GM12878 (cell line): ENCODE measurements at regions not wholly inside any gene's neighbourhood (a gene's known extent, or its start where the extent isn't known, plus 50 kb on each side); places are given as distances from the start of the nearest gene placed in this dataset.

Experiments used
- ATAC-seq: fragments of 200-7000 bp; cut with Tn5 transposase; 3 replicates; pipeline ENCODE4 v1.9.1; 2020; ENCODE audit warnings: mild to moderate bottlenecking, moderate library complexity
- BruUV-seq: library from RNA; stranded (reverse); fragments of 400-500 nt; replicated peaks from 2 replicates; lab custom pipeline; 2021; lab: Mats Ljungman, UMichigan
- CTCF ChIA-PET: fragments of 300-600 bp; sonication (Branson Sonifier 250); formaldehyde crosslinking; extraction: SDS; loops from one replicate; lab custom pipeline; 2021; ENCODE audit warnings: inconsistent platforms; lab: Yijun Ruan, JAX
- POLR2A ChIA-PET: fragments of 350-600 bp; formaldehyde crosslinking; extraction: SDS; loops from one replicate; lab custom pipeline; 2021; ENCODE audit warnings: inconsistent platforms; lab: Charles Lee
- RAD21 ChIA-PET: fragments of 300-600 bp; sonication (Branson Sonifier 250); formaldehyde crosslinking; loops from one replicate; lab custom pipeline; 2023; ENCODE audit warnings: antibody characterized with exemption; ENCODE audit not compliant: unreplicated experiment; lab: Charles Lee
- SMC1A ChIA-PET: fragments of 300-600 bp; sonication (Branson Sonifier 250); formaldehyde crosslinking; loops from one replicate; lab custom pipeline; 2023; ENCODE audit not compliant: unreplicated experiment, uncharacterized antibody; lab: Charles Lee
- DNase-seq: peaks from one replicate; pipeline ENCODE4 v3.0.0-alpha.2; 2011; ENCODE audit warnings: low read depth, low spot score
- FAIRE-seq: peaks from 3 replicates; lab custom pipeline; 2011; peaks lifted over from hg19 to GRCh38; lab: Jason Lieb, UNC
- H2AFZ ChIP-seq: 2 replicates; pipeline ENCODE4 v1.6.0; 2011; ENCODE audit warnings: low read depth, low read length, control low read depth; ENCODE audit not compliant: control insufficient read depth
- H3K27ac ChIP-seq: 2 replicates; pipeline ENCODE4 v1.5.1; 2011; ENCODE audit warnings: control low read depth; ENCODE audit not compliant: control insufficient read depth, insufficient read depth
- H3K27me3 ChIP-seq, 2 experiments: replicated peaks in 1 of 2; 2 replicates each; pipeline versions ENCODE4 v1.6.0 to v1.6.1; 2011; ENCODE audit warnings: low read length in 1 of 2; ENCODE audit not compliant: control insufficient read depth in 2 of 2, insufficient read depth in 2 of 2
- H3K36me3 ChIP-seq, 2 experiments: 2 replicates each; pipeline ENCODE4 v1.5.1; 2011; ENCODE audit warnings: low read length in 1 of 2; ENCODE audit not compliant: control insufficient read depth in 2 of 2, insufficient read depth in 2 of 2
- H3K4me1 ChIP-seq: 2 replicates; pipeline ENCODE4 v1.6.1; 2011; ENCODE audit warnings: mild to moderate bottlenecking, low read length, moderate library complexity, mixed read lengths; ENCODE audit not compliant: control insufficient read depth, insufficient read depth
- H3K4me2 ChIP-seq: 2 replicates; pipeline ENCODE4 v1.6.0; 2011; ENCODE audit warnings: control low read depth; ENCODE audit not compliant: control insufficient read depth, insufficient read depth
- H3K4me3 ChIP-seq: fragments of 200-600 bp; sonication (generic); 2 replicates; pipeline ENCODE4 v1.5.1; 2016
- H3K79me2 ChIP-seq: 2 replicates; pipeline ENCODE4 v1.6.0; 2011; ENCODE audit warnings: low read length; ENCODE audit not compliant: control insufficient read depth, insufficient read depth
- H3K9ac ChIP-seq: 2 replicates; pipeline ENCODE4 v1.8.0; 2011; ENCODE audit warnings: low read length, control low read depth, mixed read lengths; ENCODE audit not compliant: control insufficient read depth, insufficient read depth
- H3K9me3 ChIP-seq: replicated peaks from 3 replicates; pipeline ENCODE4 v1.5.1; 2011; ENCODE audit warnings: mild to moderate bottlenecking, low read length; ENCODE audit not compliant: control insufficient read depth, insufficient read depth
- H4K20me1 ChIP-seq: 2 replicates; pipeline ENCODE4 v1.6.0; 2011; ENCODE audit not compliant: control insufficient read depth, insufficient read depth
- BCLAF1 ChIP-seq: fragments of 450-650 bp; IDR thresholded peaks from 2 replicates; pipeline ENCODE4 v1.6.1; 2017; ENCODE audit warnings: antibody characterized with exemption, mild to moderate bottlenecking, moderate library complexity
- EP300 ChIP-seq, 2 experiments: fragments of 150-350 bp in 1 of 2; IDR thresholded peaks; 2 replicates each; pipeline ENCODE4 v1.6.1; 2011 to 2012; ENCODE audit warnings: low read depth in 2 of 2, low read length in 2 of 2, borderline replicate concordance in 1 of 2, improper control_type of control experiment in 1 of 2, inconsistent platforms in 1 of 2; ENCODE audit not compliant: control insufficient read depth in 1 of 2
- ESRRA ChIP-seq: IDR thresholded peaks from 2 replicates; pipeline ENCODE4 v1.6.1; 2012; ENCODE audit warnings: mild to moderate bottlenecking, low read length, improper control_type of control experiment
- GATAD2B ChIP-seq: fragments of 450-650 bp; conservative IDR thresholded peaks from 2 replicates; pipeline ENCODE4 v1.6.1; 2017; ENCODE audit warnings: low read depth, mild to moderate bottlenecking, moderate library complexity
- HSF1 ChIP-seq: fragments of 150-350 bp; IDR thresholded peaks from 2 replicates; pipeline ENCODE4 v1.6.1; 2014; ENCODE audit warnings: mild to moderate bottlenecking, low read depth, low read length
- MYB ChIP-seq: fragments of 150-350 bp; IDR thresholded peaks from 2 replicates; pipeline ENCODE4 v1.6.1; 2014; ENCODE audit warnings: mild to moderate bottlenecking, low read depth, low read length, borderline replicate concordance
- PAX8 ChIP-seq: fragments of 450-650 bp; IDR thresholded peaks from 2 replicates; pipeline ENCODE4 v1.6.1; 2017; ENCODE audit warnings: mild to moderate bottlenecking, moderate library complexity
- SPI1 ChIP-seq: IDR thresholded peaks from 2 replicates; pipeline ENCODE4 v1.6.1; 2011; ENCODE audit warnings: low read depth, mild to moderate bottlenecking, low read length, moderate library complexity, borderline replicate concordance; ENCODE audit not compliant: insufficient read depth
- ZNF592 ChIP-seq: fragments of 450-650 bp; IDR thresholded peaks from 2 replicates; pipeline ENCODE4 v1.6.1; 2017; ENCODE audit warnings: mild to moderate bottlenecking, moderate library complexity
- ZNF622 ChIP-seq: fragments of 450-650 bp; IDR thresholded peaks from 2 replicates; pipeline ENCODE4 v1.6.1; 2017; ENCODE audit warnings: mild to moderate bottlenecking, inconsistent platforms
- WGBS: methylation state at CpG from one replicate; pipeline ENCODE4 v1.1.6; 2016; ENCODE audit warnings: low lambda C conversion rate; ENCODE audit not compliant: insufficient replicate concordance, insufficient coverage; ENCODE audit errors: missing lambda C conversion rate; 5-methylcytosine and 5-hydroxymethylcytosine counted together
- in situ Hi-C: fragments of 300-500 bp; cut with MboI; formaldehyde crosslinking; loops from 9 replicates; pipeline ENCODE4 v1.14.3; 2018; ENCODE audit warnings: mixed read lengths
- intact Hi-C: fragments of 100-400 bp; cut with micrococcal nuclease; formaldehyde crosslinking; loops from one replicate; pipeline ENCODE4 v1.14.2; 2022; ENCODE audit not compliant: unreplicated experiment
- TF ChIP-seq, protein P1 (sequence below): fragments of 450-650 bp; IDR thresholded peaks from 2 replicates; pipeline ENCODE4 v1.6.1; 2016; ENCODE audit warnings: mild to moderate bottlenecking

DNA sequence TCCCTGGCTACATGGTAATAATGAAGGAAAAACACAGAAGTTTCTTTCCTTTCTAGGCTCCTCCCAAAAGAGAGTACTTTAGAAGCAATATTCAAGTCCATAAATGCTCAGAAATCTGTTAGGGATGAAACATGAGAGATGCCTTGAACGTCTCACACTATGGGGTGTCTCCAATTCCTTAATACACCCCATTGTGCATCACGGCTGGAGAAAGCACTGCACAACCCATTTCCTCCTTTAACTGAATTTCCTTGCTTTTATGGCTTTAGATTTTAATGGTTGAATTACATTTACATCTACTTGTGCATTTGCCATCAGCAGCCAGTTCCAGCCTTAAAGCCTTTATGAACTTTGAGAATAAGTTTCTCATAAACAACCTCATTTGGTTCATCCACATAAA is 498.9 kb upstream of the PTBP2 start:
- no peaks in the 10 kb centered on the region for H3K9me3 ChIP-seq
- no peak overlapping the region for H3K27ac ChIP-seq
- intact Hi-C loops = no loop called here
- ChIA-PET POLR2A (no interaction called here), CTCF (no interaction called here), SMC1A (no interaction called here), RAD21 (no interaction called here)
- FAIRE-seq = no peak
- no peak for TF ChIP-seq PAX8
- no peak for TF ChIP-seq SPI1
- TF ChIP-seq ZNF592 = no peak
- TF ChIP-seq, protein P1, sequence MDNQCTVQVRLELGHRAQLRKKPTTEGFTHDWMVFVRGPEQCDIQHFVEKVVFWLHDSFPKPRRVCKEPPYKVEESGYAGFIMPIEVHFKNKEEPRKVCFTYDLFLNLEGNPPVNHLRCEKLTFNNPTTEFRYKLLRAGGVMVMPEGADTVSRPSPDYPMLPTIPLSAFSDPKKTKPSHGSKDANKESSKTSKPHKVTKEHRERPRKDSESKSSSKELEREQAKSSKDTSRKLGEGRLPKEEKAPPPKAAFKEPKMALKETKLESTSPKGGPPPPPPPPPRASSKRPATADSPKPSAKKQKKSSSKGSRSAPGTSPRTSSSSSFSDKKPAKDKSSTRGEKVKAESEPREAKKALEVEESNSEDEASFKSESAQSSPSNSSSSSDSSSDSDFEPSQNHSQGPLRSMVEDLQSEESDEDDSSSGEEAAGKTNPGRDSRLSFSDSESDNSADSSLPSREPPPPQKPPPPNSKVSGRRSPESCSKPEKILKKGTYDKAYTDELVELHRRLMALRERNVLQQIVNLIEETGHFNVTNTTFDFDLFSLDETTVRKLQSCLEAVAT = no peak
- TF ChIP-seq GATAD2B = no peak
- TF ChIP-seq MYB = no peak
- TF ChIP-seq ESRRA = no peak
- TF ChIP-seq BCLAF1 = no peak
- no peak for TF ChIP-seq HSF1
- no peak for TF ChIP-seq ZNF622
- TF ChIP-seq EP300 (IDR thresholded peaks at IDR 0.05; ENCODE audit: borderline replicate concordance in 1 of 2, control insufficient read depth in 1 of 2, low read depth in 2 of 2, low read length in 2 of 2) = no peak
- H3K27me3 ChIP-seq = no peaks in the 10 kb centered on the region
- no peak for ATAC-seq
- no peak overlapping the region for H3K4me3 ChIP-seq
- WGBS = 4% methylated on average over 2 of the region's 2 CpGs
- H3K9ac ChIP-seq = no peak overlapping the region
- no peaks in the 10 kb centered on the region for H3K79me2 ChIP-seq
- H4K20me1 ChIP-seq = no peaks in the 10 kb centered on the region
- no peak overlapping the region for H2AFZ ChIP-seq
- no peaks in the 10 kb centered on the region for H3K4me1 ChIP-seq
- no peaks in the 10 kb centered on the region for H3K36me3 ChIP-seq
- in situ Hi-C loops = no loop called here
- no TSS peak for BruUV-seq
- H3K4me2 ChIP-seq = no peak overlapping the region
- DNase-seq = no peak
